GM19372 (cell line): ENCODE measurements at regions not wholly inside any gene's neighbourhood (a gene's known extent, or its start where the extent isn't known, plus 50 kb on each side); places are given as distances from the start of the nearest gene placed in this dataset.

Source experiments
- ATAC-seq: cut with Tn5 transposase; IDR thresholded peaks from one replicate; pipeline ENCODE4 v1.9.1; 2021; ENCODE audit warnings: mild to moderate bottlenecking, low read depth, moderate library complexity; ENCODE audit not compliant: unreplicated experiment

DNA sequence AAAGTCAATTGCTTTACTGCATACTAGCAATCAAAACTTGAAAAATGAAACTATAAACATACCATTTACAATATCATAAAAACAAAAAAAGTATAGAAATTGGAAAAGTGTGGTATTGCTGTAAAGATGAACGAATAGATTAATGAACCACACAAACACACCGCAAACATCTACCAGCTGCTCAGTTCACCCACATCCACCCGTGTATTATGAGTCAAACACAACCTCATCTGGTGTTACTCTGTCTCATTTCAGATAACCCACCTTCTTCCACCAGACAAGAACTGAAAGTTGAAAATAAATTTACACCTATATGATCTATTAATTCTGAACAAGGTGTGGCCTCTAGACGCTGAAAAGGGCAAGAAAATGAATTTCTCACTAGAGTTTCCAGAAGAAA lies 53.3 kb downstream of the BLID start:
- no peak for ATAC-seq

DNA sequence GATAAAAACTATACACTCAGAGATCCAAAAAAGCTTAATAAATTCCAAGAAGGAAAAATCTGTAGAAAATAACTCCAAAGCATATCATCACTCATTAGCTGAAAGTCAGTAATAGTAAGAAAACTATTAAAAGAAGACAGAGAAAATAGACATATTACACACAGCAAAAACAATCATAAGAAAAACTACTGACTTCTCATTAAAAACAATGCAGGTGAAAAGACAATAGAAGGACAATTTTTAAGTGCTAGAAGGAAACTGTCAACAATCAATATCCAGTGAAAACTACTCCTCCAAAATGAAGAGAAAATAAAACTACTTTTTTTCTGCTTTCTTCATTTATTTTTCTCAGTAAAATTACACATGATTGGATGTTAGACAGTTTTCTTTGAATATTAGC lies 56.5 kb downstream of the BLID start:
- ATAC-seq = no peak

DNA sequence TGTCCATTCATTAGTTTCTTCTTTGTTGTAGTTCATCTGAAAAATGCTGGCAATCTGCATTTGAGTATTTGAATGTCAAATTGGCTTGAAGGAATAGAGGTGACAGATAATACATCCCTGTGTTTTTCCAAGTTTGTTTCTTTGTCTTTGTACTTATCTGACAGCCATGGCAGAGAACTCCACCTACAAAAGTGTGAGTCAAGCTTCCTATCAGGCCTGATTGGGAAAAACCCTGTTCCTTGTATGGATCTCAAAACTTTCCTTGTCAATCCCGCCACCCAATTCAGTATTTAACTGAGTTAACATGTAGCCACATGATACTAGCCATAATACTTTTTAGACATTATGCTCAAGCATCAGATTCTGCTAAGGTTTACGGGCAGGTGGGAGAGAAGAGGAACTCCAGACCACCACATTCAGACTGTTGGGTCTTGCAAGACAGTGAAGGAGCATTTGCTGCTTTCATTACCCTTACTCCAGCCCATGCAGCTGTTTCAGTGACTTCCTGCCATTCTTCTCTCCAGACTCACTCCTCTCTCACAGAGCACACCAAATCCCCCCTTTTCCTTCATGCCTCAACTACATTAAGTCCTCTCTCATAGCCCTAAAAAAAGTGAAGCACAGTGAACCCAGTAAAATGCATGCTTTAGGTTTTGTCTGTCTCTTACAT lies 65.9 kb downstream of the BLID start:
- ATAC-seq = no peak

DNA sequence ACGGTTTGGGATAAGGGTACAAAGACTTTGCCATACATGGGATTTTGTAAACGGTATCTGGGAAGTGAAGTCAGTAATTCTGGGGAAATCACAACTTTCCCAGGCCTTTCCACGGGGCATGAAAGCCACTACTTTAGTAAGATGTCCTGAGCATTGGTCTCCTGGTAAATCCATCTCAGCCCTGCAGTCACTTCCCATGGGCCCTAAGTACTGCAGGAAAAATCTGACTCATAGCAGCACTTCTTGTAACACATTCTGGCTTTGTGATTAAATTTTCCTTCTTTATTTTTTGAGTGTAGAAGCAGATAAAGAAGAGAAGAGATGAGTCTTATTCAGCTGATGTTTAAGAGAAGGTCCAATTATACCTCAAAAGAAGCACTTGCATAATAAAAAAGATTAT lies 67.6 kb downstream of the BLID start:
- no peak for ATAC-seq

DNA sequence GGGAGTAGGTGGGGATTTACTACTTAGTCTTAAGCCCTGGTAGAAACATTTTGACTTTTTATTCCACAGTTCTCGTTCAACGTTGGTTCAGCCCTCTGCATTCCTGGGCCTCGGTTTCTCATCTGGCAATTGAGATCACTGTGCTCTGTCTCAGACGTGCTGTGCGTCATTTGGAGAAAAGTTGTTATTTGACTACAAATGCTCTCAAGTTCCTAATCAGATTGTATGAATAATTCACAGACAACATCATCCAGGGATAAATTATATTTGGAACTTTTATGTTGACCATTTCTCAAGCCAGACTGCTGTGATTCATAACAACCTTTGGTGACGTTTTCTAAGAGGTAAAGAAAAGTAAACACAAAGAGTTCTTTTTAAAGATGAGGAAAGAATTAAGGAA lies 69.2 kb downstream of the BLID start:
- ATAC-seq = no peak

DNA sequence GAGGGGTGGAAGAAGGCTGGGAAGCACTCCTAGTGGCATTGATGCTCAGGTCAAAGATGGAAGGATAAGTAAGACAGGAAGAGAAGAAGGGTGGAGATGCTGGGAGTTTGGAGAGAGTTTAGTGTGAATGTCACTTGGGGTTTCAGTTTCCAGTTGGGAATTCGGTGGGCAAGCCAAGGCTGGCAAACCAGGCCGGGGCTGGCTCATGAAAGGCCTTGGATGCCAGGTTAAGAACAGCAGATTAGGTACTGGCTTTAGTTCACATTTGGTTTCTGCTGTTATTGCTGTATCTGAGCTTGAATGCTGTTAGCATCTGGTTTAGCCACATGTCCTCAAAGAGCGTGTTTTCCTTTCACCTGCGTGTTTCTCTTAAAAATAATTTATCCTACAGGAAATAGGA lies 69.6 kb downstream of the BLID start:
- ATAC-seq = no peak

DNA sequence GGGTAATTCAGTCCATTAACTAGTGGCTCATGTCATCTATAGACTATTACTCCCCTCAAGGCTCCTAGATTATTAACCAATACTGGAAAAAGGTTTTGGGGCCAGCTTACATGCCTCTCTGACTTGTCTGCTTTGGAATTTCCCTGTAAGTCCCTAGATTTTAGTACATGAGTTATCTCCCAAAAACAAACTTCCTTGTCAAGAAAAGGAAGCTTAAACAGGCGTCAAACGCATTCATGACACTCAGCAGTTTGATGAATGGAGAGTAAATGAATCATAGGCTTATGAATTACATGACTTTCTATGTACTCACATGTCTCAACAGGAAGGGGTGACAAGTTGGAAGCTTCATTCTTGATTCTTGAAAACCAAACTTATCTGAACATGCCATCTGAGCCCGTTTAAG lies 70.8 kb downstream of the BLID start:
- ATAC-seq = no peak

DNA sequence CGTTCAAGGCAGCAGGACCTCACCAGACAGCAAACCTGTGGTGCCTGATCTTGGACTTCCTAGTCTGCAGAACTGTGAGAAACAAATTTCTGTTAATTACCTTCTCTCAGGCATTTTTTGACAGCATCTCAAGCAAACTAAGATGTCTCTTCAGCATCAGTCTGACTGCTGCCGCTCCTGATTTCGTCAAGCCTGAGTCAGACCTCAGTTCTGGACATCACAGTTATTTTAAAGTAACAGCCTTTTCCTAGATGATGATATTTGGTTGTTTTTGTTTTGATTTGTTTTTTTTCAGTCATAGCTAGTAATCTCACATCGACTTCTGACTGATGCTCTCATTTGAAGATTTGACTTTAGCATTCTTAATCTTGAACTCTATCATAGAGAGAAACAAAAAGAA lies 71.9 kb downstream of the BLID start:
- ATAC-seq = no peak

DNA sequence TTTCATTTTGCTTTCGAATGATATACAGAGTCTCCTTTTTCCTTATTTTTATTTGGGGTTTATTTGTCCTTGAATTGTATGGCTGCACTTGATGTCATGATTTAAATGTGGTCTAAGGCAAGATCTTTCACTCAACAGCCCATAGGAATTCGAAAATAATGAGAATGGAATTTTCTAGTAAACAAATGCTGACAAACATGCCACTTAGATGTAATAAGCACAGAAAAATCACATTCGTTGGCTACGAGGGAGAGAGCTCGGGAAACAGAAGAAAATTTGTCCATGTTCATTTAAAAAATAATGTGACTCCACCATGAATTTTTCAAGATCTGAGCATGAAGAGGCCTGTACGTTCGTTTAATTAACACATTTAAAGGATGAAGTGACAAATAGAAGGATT lies 73.0 kb downstream of the BLID start:
- ATAC-seq = no peak

DNA sequence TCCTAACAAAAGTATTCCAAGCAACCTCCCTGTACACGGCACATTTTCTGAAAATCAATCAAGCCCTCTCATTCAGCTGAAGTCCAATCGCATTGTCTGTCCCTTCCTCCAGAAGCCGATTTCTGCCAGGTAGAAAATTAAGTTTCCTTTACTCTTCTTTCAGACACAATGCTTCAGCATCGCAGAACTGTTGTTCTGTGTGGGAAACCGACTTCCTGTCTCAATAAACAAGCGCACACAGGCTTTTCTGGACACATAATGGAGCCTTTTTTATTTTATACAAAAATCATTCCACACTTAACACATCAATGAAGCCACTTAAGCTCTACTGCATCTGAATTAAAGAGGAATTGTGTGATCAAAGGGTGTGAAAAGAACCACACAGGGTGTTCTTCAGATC lies 75.6 kb downstream of the BLID start:
- ATAC-seq = no peak

DNA sequence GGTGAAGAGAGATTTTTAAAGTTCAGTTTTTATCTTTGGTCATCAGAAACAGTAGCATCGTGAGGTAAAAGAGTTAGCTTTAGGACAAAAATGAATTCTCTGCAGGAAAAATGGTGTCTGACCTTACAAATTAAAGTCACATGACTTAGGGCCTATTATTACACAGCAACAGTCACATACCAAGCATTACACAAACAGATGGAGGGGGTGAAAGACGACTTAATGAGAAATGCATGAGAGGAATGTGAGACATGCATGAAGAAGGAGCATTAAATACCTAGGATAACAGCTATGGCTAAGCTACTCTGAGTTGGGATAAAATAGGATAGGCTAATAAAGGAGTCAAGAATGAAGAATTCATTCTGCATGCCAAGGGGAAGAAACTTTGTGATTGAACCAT lies 77.5 kb downstream of the BLID start:
- ATAC-seq = no peak

DNA sequence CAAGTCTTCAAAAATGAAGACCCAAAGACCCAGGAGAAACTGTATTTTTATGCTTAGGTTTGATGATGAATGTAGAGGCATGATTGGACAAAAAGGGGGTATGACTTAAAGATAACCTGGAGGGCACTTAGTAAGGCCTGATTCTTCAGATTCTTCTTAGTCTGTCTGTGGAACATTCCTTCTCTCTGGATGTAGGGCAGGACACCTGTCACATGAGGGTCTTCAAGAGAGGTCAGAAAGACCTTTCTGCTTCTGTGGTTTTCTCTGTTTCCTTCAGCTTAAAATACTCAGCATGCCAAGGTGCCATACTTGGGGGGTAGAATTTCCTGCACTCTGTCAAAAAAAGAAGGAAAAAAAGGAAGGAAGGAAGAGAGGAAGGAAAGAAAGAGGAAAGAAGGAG lies 78.1 kb downstream of the BLID start:
- no peak for ATAC-seq

DNA sequence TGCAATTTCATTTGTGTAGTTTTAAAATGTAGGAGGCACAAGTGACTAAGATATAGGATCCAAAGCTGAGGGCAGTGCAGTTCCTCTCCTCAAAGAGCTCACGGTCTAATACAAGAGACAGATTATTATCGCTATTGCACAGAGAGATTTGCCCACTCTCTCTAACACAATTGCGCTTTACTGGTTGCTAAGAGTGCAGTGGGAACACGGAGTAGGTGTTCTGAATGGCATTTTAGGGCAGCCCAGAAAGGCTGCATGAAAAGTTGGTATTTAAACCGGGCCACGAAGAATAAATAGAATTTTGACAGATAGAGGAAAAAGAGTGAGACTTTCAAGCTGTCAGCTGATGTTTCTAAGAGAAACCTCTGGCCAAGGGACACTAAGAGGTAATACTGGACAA lies 79.5 kb downstream of the BLID start:
- no peak for ATAC-seq

DNA sequence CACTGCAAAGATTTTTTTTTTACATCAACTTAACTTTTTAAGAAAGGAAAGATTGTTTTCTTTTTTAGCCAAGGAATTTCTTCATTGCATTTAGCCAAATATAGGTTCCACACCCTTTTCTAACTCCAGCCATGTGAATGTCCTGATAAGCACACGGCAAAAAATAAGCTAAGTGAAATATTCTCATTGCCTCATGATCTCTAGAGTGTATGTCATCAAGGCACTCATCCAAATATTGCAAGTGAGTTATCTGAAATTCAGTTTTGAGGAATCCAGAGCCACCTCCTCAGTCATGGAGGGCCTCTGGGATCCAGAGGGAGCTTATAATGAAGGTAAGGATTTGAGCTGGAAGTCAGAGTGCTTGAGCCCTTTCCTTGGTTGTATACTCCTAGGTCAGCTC lies 80.0 kb downstream of the BLID start:
- ATAC-seq = no peak

DNA sequence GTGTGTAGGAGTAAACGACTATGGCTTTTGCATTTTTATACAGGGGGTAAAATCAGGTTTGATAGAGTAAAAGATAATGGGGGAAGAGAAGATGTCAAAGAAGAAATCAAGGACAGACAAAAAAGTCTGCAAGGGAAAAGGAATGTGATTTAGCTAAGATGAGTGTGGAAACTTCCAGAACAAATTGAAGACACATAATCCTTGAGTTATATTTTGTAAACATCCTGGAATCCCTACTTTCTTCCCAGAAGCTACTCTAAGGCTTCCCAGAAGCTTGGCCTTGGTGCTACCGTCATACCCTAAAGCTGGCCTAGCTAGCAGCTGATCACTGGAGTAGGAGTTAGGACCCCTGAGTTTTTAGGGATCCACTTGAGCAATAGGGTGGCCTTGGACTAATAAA lies 82.4 kb downstream of the BLID start:
- ATAC-seq = no peak

DNA sequence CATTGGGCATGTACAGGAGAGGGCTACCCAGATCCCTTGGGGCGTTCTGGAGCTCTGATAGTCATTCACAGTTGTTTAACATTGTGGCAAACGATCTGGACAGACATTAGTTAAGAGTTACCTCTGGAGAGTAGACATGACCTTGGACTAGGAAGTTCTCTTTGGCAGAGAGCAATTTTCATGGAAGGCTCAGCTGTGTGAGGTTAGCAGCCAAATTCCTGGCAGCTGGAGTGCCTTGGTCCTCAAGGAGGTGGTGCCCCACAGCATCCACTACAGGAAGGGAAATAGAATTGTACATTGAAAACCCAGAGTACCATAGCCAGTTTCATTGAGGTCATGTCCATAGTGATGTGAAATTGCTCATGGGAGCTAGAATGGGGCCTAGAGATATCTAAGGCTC lies 82.8 kb downstream of the BLID start:
- ATAC-seq = no peak

DNA sequence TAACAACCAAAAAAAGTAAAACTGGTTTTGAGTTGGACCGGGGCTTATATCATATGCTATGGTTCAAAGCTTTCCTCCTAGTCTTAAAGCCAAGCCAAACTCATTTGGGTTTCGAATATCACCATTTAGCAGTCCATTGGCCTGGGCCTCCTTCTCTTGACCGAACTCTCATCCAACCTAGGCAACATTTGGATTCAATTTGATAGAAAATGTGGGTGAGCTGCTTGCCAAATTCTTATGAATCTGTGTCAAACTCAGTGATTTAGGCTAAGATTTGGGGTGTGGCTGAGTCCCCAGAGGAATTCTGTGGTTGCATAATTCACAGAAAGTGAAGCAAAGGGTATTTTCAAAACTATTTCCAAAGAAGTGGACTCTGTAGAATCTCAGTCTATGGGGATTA lies 83.7 kb downstream of the BLID start:
- ATAC-seq = no peak

DNA sequence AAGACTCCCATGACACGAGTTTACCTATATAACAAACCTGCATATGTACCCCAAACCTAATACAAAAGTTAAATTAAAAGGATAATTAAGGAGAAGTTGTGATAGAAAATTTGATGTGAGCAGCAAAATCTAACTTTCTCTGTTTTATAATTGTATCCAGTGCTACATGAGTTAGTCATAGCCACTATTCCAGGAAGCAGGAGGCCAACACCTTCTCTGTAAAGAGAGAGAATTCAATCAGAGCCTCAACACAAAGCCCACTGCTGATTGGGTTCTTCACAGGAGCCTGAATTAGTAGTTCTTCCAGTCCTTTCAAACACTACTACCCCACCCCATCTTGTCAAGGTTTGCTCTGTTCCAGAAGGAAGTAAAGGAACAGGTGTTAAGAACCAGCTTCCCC lies 84.2 kb downstream of the BLID start:
- no peak for ATAC-seq

DNA sequence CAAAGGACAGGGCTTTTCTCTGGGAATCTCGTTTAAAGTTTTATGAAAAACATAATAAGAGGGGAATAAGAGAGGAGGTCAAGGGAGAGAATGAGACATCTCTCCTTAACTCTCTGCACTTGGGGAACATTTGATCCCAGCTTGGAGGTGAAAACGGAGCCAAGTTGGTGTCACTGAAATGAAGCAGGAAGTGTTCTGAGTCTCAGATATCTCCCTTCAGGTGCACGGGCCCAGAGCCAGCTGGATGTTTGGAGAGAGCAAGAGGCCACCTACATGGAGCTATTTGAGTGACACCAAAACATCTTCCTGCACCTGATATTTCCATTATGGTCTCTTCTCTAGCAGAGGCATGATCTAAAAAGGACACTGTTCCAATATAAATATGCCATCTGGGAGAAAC lies 85.7 kb downstream of the BLID start:
- no peak for ATAC-seq

DNA sequence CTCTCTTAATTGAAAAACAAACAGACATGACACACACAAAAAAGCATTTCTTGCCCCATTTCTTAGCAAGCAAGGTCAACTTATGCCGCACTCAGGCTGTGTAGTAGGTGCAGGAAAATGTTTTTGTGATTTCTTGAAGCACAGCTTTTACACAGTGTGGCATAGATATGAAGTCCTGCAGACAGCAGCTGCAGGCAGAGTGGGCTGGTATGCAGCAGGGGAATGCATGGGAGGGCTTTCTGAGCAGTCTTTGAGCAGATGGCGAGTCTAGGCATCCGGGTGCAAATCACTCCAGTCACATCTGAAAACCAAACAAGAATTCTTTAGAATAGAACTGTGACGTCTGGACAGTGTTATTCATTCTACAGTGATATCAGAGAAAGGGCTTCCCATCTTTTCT lies 87.5 kb downstream of the BLID start:
- no peak for ATAC-seq

DNA sequence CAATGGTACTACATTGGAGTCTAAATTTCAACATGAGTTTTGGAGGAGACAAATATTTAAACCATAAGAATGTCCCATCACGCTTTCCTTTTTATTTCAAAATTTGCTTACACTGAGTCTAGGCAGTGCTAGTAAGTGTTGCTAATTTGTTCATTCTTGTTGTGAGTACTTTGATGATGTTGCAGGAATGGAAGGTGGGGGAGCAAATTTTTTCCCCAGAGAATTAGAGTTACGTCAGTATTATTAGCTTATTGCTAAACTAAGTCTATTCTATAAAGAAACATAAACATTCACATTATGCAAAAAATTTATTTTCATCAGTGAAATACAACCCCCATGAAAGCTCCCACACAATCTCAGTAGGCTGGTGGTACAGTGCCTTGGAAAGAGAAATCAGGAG lies 88.0 kb downstream of the BLID start:
- ATAC-seq = no peak

DNA sequence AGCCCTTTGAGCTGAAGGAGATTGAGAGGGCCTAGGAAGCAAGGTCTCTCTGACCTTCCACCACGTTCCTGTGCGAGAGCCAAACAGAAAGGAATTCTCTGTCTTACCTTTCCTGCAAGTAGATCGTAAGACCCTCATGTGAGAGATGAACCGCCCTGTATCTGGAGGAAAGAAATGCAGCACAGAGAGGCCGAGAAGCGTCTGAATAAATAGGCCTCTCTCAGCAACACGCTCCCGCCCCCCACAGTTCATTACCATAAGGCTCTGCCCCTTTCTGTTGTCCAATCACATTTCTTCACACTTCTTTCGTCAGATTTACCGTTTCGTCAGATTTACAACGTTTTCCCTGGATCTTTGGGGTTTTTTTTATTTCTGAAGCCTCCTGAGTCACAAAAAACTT lies 90.3 kb downstream of the BLID start:
- no peak for ATAC-seq

DNA sequence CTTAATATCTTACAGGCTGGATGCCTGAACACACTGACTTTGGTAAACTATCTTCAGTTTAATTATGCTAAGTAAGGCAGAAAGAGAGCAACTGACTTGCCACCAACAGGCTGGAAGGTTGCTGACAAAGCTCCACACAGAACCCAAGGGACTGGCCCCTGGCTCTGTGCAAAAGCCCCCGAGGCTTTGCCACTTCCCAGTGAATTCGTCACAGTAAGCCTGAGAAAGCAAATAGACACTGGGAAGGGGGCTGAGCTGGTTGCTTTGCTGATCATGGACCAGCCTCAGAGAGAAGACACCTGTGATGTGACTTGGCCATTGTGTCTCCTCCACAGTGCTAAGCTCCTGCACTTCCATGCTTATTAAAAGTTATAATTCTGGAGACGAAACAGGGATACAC lies 91.7 kb downstream of the BLID start:
- no peak for ATAC-seq
